Psoas muscle (tissue), 7 donors: ENCODE measurements at regions not wholly inside any gene's neighbourhood (a gene's known extent, or its start where the extent isn't known, plus 50 kb on each side); places are given as distances from the start of the nearest gene placed in this dataset.

Experiments
- ATAC-seq, 4 donors: fragments of 200-7000 bp; cut with Tn5 transposase; one replicate each; pipeline ENCODE4 v1.9.1; 2020; ENCODE audit warnings: moderate library complexity in 3 of 4, mild to moderate bottlenecking in 2 of 4
- DNase-seq, 2 donors: peaks; one replicate each; pipeline ENCODE4 v3.0.0-alpha.2; 2020
- H3K27ac ChIP-seq: fragments of 200-600 bp; one replicate; pipeline ENCODE4 v1.8.0; 2022
- H3K27me3 ChIP-seq, 3 donors: fragments of 200-600 bp in 1 of 3; one replicate each; pipeline versions ENCODE4 v1.6.1 to v1.8.0; 2013 to 2022; ENCODE audit warnings: low read length in 2 of 3, mild to moderate bottlenecking in 2 of 3, moderate library complexity in 1 of 3; ENCODE audit not compliant: insufficient read depth in 3 of 3
- H3K36me3 ChIP-seq, 2 donors: fragments of 200-600 bp in 1 of 2; one replicate each; pipeline versions ENCODE4 v1.6.1 to v1.8.0; 2013 to 2022; ENCODE audit warnings: low read depth in 1 of 2, mild to moderate bottlenecking in 1 of 2, moderate library complexity in 1 of 2; ENCODE audit not compliant: insufficient read depth in 1 of 2
- H3K4me1 ChIP-seq: fragments of 200-600 bp; one replicate; pipeline ENCODE4 v1.8.0; 2022
- H3K4me3 ChIP-seq: fragments of 200-600 bp; one replicate; pipeline ENCODE4 v1.8.0; 2022; ENCODE audit warnings: mild to moderate bottlenecking
- H3K9me3 ChIP-seq: fragments of 200-600 bp; one replicate; pipeline ENCODE4 v1.8.0; 2022
- WGBS, 3 donors: extraction: QIAGEN DNeasy Blood & Tissue Kit; methylation state at CpG; one replicate each; pipeline versions ENCODE4 v1.1.6 to v1.1.7; 2013; 5-methylcytosine and 5-hydroxymethylcytosine counted together
- intact Hi-C, 2 donors: fragments of 100-400 bp; cut with DNase I; formaldehyde crosslinking; loops; one replicate each; pipeline versions ENCODE4 v1.11.0 to v1.14.2; 2022
- TF ChIP-seq, protein P1 (sequence below): fragments of 200-600 bp; IDR thresholded peaks from one replicate; pipeline ENCODE4 v1.8.0; 2022; ENCODE audit warnings: antibody characterized with exemption
- donor health status: healthy with polysubstance abuse.
- donor health status: DM: no; HTN: no; CAD: no; lungs with moderate emphysema.
- donor health status: Bipolar disorder and iron deficiency.
- donor health status: healthy.
- donor health status: DM: yes; HTN: yes; CAD: no.
- donor health status: DM: no; HTN: no; CAD: no.
- donor health status: DM: yes; HTN: yes; CAD: no.

DNA sequence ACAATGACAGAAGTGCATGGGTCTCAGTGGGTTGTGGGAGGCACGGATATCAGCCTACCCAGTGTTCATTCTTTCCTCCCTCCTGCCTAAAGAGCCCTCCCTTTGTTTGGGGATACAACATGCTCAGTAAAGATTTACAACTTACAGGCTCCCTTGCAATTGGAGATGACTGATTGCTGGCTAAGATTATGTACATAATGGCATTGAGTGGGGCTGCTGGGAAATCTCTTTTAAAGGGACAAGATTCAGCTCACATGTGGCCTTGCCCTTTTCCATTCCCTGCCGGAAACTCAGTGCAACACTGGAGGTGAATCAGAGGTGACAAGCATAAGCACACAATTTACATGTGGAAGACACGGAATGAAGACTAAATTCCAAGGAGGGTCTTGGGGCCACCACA is 83.7 kb upstream of the CHRM3 start:
- WGBS, 3 donors = 69 to 73% (median 72%) methylated on average over 3 of the region's 3 CpGs

DNA sequence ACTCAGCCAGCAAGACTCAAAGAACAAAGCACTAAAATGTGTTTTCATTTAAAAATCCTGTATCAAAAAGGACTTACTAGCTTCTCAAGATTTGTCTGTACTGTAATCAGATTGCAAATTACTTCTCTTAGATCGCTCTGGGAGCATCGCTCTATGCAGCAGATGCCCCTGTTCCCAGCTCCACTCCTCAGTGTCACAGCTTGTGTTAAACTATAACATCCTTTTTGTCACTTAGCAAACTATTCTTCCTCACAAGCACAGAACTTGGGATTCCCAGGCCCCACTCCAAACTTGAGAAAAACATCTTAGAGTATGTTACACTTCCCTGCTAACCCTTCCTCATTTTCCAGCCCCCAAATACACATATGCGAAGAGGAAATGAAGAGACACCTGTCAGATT is 85.1 kb upstream of the CHRM3 start:
- TF ChIP-seq, protein P1, sequence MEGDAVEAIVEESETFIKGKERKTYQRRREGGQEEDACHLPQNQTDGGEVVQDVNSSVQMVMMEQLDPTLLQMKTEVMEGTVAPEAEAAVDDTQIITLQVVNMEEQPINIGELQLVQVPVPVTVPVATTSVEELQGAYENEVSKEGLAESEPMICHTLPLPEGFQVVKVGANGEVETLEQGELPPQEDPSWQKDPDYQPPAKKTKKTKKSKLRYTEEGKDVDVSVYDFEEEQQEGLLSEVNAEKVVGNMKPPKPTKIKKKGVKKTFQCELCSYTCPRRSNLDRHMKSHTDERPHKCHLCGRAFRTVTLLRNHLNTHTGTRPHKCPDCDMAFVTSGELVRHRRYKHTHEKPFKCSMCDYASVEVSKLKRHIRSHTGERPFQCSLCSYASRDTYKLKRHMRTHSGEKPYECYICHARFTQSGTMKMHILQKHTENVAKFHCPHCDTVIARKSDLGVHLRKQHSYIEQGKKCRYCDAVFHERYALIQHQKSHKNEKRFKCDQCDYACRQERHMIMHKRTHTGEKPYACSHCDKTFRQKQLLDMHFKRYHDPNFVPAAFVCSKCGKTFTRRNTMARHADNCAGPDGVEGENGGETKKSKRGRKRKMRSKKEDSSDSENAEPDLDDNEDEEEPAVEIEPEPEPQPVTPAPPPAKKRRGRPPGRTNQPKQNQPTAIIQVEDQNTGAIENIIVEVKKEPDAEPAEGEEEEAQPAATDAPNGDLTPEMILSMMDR = no peak
- Histone ChIP-seq H3K36me3 (no peaks in the 10 kb centered on the region), H3K4me3 (no peak overlapping the region), H3K4me1 (no peaks in the 10 kb centered on the region), H3K9me3 (no peaks in the 10 kb centered on the region), H3K27ac (no peak overlapping the region), H3K27me3 (no peaks in the 10 kb centered on the region)
- DNase-seq (no peak), ATAC-seq (no peak)
- intact Hi-C loops = no loop called here
- WGBS, 3 donors = 83 to 88% (median 85%) methylated on average over 3 of the region's 3 CpGs

More for the DNA sequence above, 83.7 kb upstream of the CHRM3 start:
- DNase-seq (no peak), ATAC-seq (no peak)
- Histone ChIP-seq H3K27ac (no peak overlapping the region), H3K4me1 (no peaks in the 10 kb centered on the region), H3K4me3 (no peak overlapping the region), H3K9me3 (no peaks in the 10 kb centered on the region), H3K27me3 (no peaks in the 10 kb centered on the region), H3K36me3 (no peaks in the 10 kb centered on the region)
- TF ChIP-seq, protein P1 = no peak
- intact Hi-C loops = no loop called here

DNA sequence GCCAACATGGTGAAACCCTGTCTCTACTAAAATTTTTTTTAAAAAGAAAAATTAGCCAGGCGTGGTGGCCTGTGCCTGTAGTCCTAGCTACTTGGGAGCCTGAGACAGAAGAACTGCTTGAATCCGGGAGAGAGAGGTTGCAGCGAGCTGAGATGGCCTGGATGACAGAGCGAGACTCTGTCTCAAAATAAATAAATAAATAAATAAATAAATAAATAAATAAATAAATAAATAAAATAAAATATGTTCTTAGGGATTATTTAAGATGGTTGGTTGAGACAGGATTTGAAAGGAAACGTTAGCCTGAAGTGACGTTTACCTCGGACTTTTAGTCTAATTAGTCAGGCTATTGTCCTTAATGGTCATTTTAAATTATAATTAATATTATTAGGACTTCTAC is 88.5 kb upstream of the CHRM3 start:
- no peaks in the 10 kb centered on the region for H3K27me3 ChIP-seq
- TF ChIP-seq, protein P1 = no peak
- no peaks in the 10 kb centered on the region for H3K9me3 ChIP-seq
- intact Hi-C loops = no loop called here
- 91 to 92% (median 91%) methylated on average over 7 of the region's 7 CpGs for WGBS, 3 donors
- H3K4me3 ChIP-seq = no peak overlapping the region
- no peak for DNase-seq
- no peak for ATAC-seq
- H3K4me1 ChIP-seq = no peaks in the 10 kb centered on the region
- no peaks in the 10 kb centered on the region for H3K36me3 ChIP-seq
- no peak overlapping the region for H3K27ac ChIP-seq

DNA sequence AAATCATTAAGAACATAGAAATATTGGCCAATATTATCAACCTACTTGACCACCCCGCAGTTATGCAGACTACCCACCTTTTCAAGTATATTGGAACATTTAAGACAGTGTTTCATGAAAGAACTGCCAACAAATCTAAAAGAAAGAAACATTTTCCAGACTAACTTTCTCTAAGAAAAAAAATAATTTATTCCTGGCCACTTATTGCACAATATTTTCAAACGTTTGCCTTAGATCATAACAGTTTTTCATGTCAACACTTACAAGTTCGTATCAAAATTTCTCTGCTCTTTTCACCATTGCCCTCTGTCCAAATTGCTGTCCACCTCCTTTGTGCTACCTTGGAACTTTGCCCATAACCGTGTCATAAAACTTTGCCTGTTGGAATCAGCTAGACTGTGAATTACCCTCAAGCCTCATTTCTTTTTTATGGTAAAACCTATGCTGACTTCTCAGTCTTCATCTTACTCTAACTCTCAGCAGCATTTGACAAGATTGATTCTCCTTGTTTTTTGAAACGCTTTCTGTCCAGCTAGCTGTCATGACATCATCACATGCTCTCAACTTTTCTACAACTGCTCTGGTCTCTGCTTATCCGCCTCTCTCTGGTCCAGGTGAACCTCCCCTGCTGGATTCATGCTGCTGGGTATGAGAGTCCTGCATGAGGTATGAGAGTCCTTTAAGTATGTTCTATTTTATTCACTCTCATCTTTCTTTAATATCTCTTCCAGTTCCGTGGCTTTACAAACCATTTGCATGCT is 92.8 kb upstream of the CHRM3 start:
- Histone ChIP-seq H3K36me3 (no peaks in the 10 kb centered on the region), H3K9me3 (no peaks in the 10 kb centered on the region), H3K27me3 (no peaks in the 10 kb centered on the region), H3K4me1 (no peaks in the 10 kb centered on the region), H3K4me3 (no peak overlapping the region), H3K27ac (no peak overlapping the region)
- intact Hi-C loops = no loop called here
- TF ChIP-seq, protein P1 = no peak
- WGBS, 3 donors = 51 to 61% (median 54%) methylated on average over 7 of the region's 7 CpGs
- ATAC-seq (no peak), DNase-seq (no peak)
